ENCODE measurements at regions not wholly inside any gene's neighbourhood (a gene's known extent, or its start where the extent isn't known, plus 50 kb on each side); places are given as distances from the start of the nearest gene placed in this dataset.

- TF ChIP-seq, protein P1, sequence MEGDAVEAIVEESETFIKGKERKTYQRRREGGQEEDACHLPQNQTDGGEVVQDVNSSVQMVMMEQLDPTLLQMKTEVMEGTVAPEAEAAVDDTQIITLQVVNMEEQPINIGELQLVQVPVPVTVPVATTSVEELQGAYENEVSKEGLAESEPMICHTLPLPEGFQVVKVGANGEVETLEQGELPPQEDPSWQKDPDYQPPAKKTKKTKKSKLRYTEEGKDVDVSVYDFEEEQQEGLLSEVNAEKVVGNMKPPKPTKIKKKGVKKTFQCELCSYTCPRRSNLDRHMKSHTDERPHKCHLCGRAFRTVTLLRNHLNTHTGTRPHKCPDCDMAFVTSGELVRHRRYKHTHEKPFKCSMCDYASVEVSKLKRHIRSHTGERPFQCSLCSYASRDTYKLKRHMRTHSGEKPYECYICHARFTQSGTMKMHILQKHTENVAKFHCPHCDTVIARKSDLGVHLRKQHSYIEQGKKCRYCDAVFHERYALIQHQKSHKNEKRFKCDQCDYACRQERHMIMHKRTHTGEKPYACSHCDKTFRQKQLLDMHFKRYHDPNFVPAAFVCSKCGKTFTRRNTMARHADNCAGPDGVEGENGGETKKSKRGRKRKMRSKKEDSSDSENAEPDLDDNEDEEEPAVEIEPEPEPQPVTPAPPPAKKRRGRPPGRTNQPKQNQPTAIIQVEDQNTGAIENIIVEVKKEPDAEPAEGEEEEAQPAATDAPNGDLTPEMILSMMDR (conservative IDR thresholded peaks at IDR 0.05): no peak
- no peak for TF ChIP-seq EZH2 (IDR thresholded peaks at IDR 0.05; ENCODE audit: low read depth)
Measured at GRCh38 chr7:136514776-136515175, 353.7 kb upstream of the CHRM2 start.

Measured in PC-9 (cell line).